Endothelial cell of umbilical vein (primary cell): ENCODE measurements at regions not wholly inside any gene's neighbourhood (a gene's known extent, or its start where the extent isn't known, plus 50 kb on each side); places are given as distances from the start of the nearest gene placed in this dataset.

Experiments used
- CTCF ChIP-seq, 2 donors: IDR thresholded peaks; 1 replicate in 1 of 2; 2 replicates in 1 of 2; pipeline ENCODE4 v1.5.1; 2011; ENCODE audit warnings: low read length in 2 of 2, mild to moderate bottlenecking in 2 of 2, moderate library complexity in 2 of 2, control low read depth in 1 of 2, inconsistent platforms in 1 of 2, low read depth in 1 of 2; ENCODE audit not compliant: insufficient read depth in 1 of 2; ENCODE audit errors: extremely low read depth in 1 of 2
- EZH2 ChIP-seq: IDR thresholded peaks from 2 replicates; pipeline ENCODE4 v1.6.1; 2012; ENCODE audit warnings: borderline replicate concordance, low read depth, mild to moderate bottlenecking, moderate library complexity, low read length, inconsistent platforms; ENCODE audit not compliant: severe bottlenecking
- FOS ChIP-seq: IDR thresholded peaks from 2 replicates; pipeline ENCODE4 v1.6.1; 2011; ENCODE audit warnings: mild to moderate bottlenecking, low read length, moderate library complexity, borderline replicate concordance; ENCODE audit not compliant: insufficient read depth
- MAX ChIP-seq: IDR thresholded peaks from 2 replicates; pipeline ENCODE4 v1.6.1; 2011; ENCODE audit not compliant: insufficient read depth, insufficient read length
- POLR2A ChIP-seq: IDR thresholded peaks from 2 replicates; pipeline ENCODE4 v1.6.1; 2012; ENCODE audit warnings: low read depth, mild to moderate bottlenecking, control low read depth, low read length

GRCh38 chr9:38250279-38251035 is 142.0 kb upstream of the ALDH1B1 start:
- no peak for TF ChIP-seq CTCF (IDR thresholded peaks at IDR 0.05; ENCODE audit: extremely low read depth in 1 of 2, insufficient read depth in 1 of 2, low read depth in 1 of 2, low read length in 2 of 2)
- TF ChIP-seq POLR2A, result no peak
- TF ChIP-seq EZH2, result no peak
- no peak for TF ChIP-seq FOS
- TF ChIP-seq MAX, result no peak
